ENCODE measurements at regions not wholly inside any gene's neighbourhood (a gene's known extent, or its start where the extent isn't known, plus 50 kb on each side); places are given as distances from the start of the nearest gene placed in this dataset.
"Not testable (repeated sequence)": the region's sequence is repeated elsewhere in the genome, so short reads cannot be mapped to it uniquely, and the experiment has no call there.

- TF ChIP-seq CTCF (IDR thresholded peaks at IDR 0.05; ENCODE audit: insufficient read depth, low read length, severe bottlenecking): no peak
- Histone ChIP-seq H3K27me3 (ENCODE audit: control insufficient read depth, insufficient read depth, low read length) (no peaks in the 10 kb centered on the region), H3K36me3 (ENCODE audit: control insufficient read depth, insufficient read depth, low read length) (no peaks in the 10 kb centered on the region), H3K4me3 (ENCODE audit: low read depth, low read length) (no peak overlapping the region)
- FAIRE-seq: no peak
- DNase-seq (ENCODE audit: low read depth): no peak
These were observed 2153.4 kb upstream of the RAG2 start for GRCh38 chr11:38751421-38751820.

GRCh38 chr11:38746516-38746915 lies 2148.5 kb upstream of the RAG2 start:
- not testable (repeated sequence) for H3K36me3 ChIP-seq (ENCODE audit: control insufficient read depth, insufficient read depth, low read length); DNase-seq (ENCODE audit: low read depth); H3K27me3 ChIP-seq (ENCODE audit: control insufficient read depth, insufficient read depth, low read length); H3K4me3 ChIP-seq (ENCODE audit: low read depth, low read length); FAIRE-seq

GRCh38 chr11:38723361-38723760 lies 2125.3 kb upstream of the RAG2 start:
- Histone ChIP-seq H3K36me3 (ENCODE audit: control insufficient read depth, insufficient read depth, low read length) (no peaks in the 10 kb centered on the region), H3K27me3 (ENCODE audit: control insufficient read depth, insufficient read depth, low read length) (no peaks in the 10 kb centered on the region), H3K4me3 (ENCODE audit: low read depth, low read length) (no peak overlapping the region)
- TF ChIP-seq CTCF (IDR thresholded peaks at IDR 0.05; ENCODE audit: insufficient read depth, low read length, severe bottlenecking): no peak
- FAIRE-seq (no peak), DNase-seq (ENCODE audit: low read depth) (no peak)

- DNase-seq (ENCODE audit: low read depth) (no peak), FAIRE-seq (no peak)
- H3K4me3 ChIP-seq (ENCODE audit: low read depth, low read length): no peak overlapping the region
- no peak for TF ChIP-seq CTCF (IDR thresholded peaks at IDR 0.05; ENCODE audit: insufficient read depth, low read length, severe bottlenecking)
- H3K27me3 ChIP-seq (ENCODE audit: control insufficient read depth, insufficient read depth, low read length): no peaks in the 10 kb centered on the region
- H3K36me3 ChIP-seq (ENCODE audit: control insufficient read depth, insufficient read depth, low read length): no peaks in the 10 kb centered on the region
These were observed 2123.7 kb upstream of the RAG2 start for GRCh38 chr11:38721586-38722315.

- H3K27me3 ChIP-seq (ENCODE audit: control insufficient read depth, insufficient read depth, low read length): no peaks in the 10 kb centered on the region
- no peak for DNase-seq (ENCODE audit: low read depth)
- no peaks in the 10 kb centered on the region for H3K36me3 ChIP-seq (ENCODE audit: control insufficient read depth, insufficient read depth, low read length)
- H3K4me3 ChIP-seq (ENCODE audit: low read depth, low read length): no peak overlapping the region
- FAIRE-seq: no peak
- TF ChIP-seq CTCF (IDR thresholded peaks at IDR 0.05; ENCODE audit: insufficient read depth, low read length, severe bottlenecking): no peak
These were observed 2120.6 kb upstream of the RAG2 start for GRCh38 chr11:38718659-38719058.

- no peak for FAIRE-seq
- no peak for TF ChIP-seq CTCF (IDR thresholded peaks at IDR 0.05; ENCODE audit: insufficient read depth, low read length, severe bottlenecking)
These were observed 2120.0 kb upstream of the RAG2 start for GRCh38 chr11:38718049-38718448.

More at GRCh38 chr11:38718049-38718448, 2120.0 kb upstream of the RAG2 start:
- H3K4me3 ChIP-seq (ENCODE audit: low read depth, low read length): no peak overlapping the region
- no peaks in the 10 kb centered on the region for H3K27me3 ChIP-seq (ENCODE audit: control insufficient read depth, insufficient read depth, low read length)
- peak; percentile 1 for DNase-seq (ENCODE audit: low read depth)
- no peaks in the 10 kb centered on the region for H3K36me3 ChIP-seq (ENCODE audit: control insufficient read depth, insufficient read depth, low read length)

All from bronchial epithelial cell (primary cell).